ENCODE measurements at regions not wholly inside any gene's neighbourhood (a gene's known extent, or its start where the extent isn't known, plus 50 kb on each side); places are given as distances from the start of the nearest gene placed in this dataset.

DNA sequence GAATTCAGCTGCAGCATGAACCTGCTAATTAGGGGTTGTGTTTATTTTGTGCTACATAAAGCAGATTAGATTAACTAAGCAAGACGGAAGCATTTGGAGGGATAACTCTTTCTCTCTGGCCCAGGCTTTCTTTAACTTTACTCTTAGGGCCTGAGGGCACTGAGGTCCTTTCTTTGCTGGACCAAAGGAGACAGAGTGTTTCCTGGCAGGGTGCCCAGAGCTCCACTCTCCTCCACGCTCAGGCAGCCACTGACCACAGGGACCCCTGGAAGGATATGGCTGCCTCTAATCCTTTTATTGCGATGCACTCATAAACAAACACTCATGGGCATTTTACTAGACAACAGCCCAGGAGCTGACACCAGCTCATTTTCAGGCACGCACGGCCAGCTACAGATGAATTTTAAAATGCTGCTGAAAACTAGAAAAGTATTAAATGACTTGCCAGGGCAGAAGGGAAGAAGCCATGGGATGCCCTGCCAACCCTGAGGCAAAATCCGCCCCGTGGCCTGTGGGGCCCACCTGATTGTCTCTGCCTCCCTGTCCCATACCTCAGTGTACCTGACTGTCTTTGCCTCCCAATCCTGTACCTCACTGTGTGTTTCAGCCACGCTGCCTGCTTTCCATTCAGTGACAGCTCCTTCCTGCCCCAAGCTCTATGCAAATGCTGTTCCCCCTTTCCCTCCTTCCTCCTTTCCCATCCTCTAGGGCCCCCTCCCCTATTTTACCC, 192.6 kb upstream of the NAV2 start:
- TF ChIP-seq, protein P1, sequence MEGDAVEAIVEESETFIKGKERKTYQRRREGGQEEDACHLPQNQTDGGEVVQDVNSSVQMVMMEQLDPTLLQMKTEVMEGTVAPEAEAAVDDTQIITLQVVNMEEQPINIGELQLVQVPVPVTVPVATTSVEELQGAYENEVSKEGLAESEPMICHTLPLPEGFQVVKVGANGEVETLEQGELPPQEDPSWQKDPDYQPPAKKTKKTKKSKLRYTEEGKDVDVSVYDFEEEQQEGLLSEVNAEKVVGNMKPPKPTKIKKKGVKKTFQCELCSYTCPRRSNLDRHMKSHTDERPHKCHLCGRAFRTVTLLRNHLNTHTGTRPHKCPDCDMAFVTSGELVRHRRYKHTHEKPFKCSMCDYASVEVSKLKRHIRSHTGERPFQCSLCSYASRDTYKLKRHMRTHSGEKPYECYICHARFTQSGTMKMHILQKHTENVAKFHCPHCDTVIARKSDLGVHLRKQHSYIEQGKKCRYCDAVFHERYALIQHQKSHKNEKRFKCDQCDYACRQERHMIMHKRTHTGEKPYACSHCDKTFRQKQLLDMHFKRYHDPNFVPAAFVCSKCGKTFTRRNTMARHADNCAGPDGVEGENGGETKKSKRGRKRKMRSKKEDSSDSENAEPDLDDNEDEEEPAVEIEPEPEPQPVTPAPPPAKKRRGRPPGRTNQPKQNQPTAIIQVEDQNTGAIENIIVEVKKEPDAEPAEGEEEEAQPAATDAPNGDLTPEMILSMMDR (conservative IDR thresholded peaks at IDR 0.05) = no peak
- no peak overlapping the region for H3K27ac ChIP-seq

DNA sequence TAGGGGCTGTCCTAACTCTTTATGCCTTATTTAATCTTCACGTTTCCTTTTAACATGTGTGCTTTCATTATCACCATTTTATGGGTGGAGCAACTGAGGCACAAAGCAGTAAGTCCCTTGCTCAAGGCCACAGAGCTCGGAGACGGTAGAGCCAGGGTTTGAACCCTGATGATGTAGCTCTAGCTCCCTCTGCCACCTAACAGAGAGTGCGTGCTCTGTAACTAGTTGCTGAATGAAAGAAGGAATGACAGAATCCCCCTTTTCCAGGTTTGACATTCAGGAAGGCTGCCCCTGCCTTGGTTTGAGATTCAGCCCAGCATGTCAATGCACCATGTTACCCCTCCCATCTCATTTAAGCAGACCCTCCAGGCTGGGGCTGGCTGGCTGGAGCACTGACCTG, 193.3 kb upstream of the NAV2 start:
- H3K27ac ChIP-seq = no peak overlapping the region
- TF ChIP-seq, protein P1 (conservative IDR thresholded peaks at IDR 0.05) = no peak

DNA sequence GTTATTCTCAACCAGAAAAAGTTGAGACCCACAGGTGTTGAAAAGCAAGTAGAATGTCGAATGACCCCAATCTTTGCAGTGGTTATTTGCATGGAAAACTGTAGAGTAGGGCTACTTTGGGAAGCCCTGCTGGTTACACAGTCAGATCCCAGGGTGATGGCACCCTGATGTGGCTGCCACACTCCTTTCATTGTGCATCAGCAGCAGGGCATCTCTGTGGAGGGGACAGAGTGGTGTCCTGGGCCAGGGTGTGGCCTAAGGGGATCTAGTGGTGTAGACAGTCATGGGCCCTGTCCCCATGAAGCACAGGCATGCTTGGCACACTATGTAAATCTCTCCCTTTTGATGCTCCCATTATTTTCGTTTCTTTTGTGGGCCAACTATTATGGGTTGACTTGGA, 199.4 kb upstream of the NAV2 start:
- TF ChIP-seq, protein P1 (conservative IDR thresholded peaks at IDR 0.05) = no peak
- no peak overlapping the region for H3K27ac ChIP-seq

DNA sequence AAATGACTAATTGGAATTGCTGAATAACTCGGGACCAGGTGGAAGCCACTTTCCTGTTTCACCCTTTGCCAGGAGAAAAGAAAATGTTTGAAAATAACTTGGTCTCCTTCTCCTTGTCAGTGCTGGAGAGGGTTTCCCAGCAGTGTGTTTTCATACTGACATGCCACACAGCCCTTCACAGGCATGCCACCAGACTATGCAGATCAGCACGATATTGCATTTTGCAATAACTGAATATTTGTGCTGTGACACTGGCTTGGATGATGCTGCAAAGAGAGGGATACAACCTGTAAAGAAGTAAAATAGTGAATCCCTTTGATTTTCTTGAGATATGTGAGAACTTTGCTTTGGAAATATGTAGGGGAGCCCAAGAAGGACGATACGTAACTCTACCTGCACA, 200.0 kb upstream of the NAV2 start:
- no peak overlapping the region for H3K27ac ChIP-seq
- TF ChIP-seq, protein P1 (conservative IDR thresholded peaks at IDR 0.05) = no peak

DNA sequence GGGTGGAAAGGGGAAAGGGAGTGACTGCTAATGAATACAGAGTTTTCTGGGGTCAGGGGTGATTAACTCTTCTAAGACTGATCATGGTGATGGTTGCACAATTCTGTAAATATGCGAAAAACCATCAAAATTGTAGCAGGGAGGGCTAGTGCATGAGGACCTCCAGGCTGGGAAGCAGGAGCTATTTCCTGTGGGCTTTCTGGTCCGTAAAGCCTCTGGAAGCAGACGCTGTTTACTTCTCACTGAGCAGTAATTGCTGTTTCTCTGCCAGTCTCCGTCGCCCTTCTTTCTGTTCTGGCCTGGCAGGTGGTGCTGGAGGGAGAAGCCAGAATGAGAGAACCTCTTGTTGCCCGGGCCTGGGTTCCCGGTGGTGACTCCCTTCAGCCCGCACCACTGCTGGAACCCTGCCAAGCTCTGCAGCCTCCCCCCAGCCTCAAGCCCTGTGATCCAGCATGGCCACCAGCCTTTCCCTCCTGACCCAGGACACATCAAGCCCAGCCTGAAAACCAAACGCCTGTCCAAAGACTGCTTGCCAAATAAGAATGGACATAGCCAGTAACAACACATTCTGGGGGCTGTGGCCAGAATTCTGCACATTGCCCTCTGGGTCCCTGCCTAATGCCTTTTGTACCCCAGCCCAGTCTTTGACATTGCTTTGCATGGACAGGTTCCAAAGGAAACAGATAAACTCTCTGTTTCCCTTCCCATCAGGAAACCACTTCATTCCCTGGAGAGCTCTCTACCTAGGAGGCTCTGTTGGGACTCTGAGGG, 201.0 kb upstream of the NAV2 start:
- no peak overlapping the region for H3K27ac ChIP-seq
- TF ChIP-seq, protein P1 (conservative IDR thresholded peaks at IDR 0.05) = no peak

DNA sequence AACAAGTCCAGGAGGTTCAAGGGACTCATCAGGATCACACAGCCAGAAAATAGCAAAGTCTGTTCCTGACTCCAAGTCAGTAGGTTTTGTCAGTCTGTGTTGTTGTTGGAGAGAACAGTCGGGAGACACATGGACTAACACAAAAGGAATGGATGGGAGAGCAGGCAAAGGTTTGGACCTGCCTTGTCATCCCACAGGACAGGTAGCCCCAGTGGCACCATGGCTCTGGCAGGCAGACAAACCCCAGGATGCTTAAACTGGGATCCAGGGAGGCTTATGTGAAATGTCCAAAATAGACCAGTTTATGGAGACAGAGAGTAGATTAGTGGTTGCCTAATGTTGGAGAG, 201.6 kb upstream of the NAV2 start:
- TF ChIP-seq, protein P1 (conservative IDR thresholded peaks at IDR 0.05) = no peak
- no peak overlapping the region for H3K27ac ChIP-seq

DNA sequence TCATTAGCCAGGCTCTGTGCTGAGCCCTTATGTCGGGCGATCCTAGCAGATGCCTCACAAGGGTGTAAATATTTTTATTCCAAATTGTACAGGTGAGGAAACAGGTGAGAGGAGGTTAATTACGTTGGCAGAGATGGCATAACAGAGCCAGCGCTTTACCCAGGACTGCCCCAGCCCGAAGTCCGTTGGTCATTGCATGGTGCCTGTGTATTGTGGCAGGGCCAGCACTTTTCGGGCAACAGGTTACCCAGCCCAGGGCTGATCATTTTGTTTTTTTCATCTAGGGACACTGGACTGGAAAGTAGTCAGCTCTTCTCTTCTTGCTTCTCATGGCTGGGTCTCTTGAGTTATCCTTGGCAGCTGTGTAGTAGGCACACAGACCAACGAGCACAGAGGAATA, 202.2 kb upstream of the NAV2 start:
- H3K27ac ChIP-seq = no peak overlapping the region
- TF ChIP-seq, protein P1 (conservative IDR thresholded peaks at IDR 0.05) = no peak
